B cell (primary cell): ENCODE measurements at regions not wholly inside any gene's neighbourhood (a gene's known extent, or its start where the extent isn't known, plus 50 kb on each side); places are given as distances from the start of the nearest gene placed in this dataset.

ENCODE experiments used
- ATAC-seq: fragments of 200-7000 bp; cut with Tn5 transposase; one replicate; pipeline ENCODE4 v1.10.0; 2021; ENCODE audit warnings: low read depth, mild to moderate bottlenecking, moderate number of reproducible peaks, moderate library complexity
- CTCF ChIA-PET: fragments of 350-600 bp; sonication (Branson Sonifier 250); formaldehyde crosslinking; loops from one replicate; lab custom pipeline; 2021; ENCODE audit warnings: antibody characterized with exemption, inconsistent platforms; lab: Charles Lee
- POLR2A ChIA-PET: fragments of 350-600 bp; sonication (Branson Sonifier 250); formaldehyde crosslinking; loops from one replicate; lab custom pipeline; 2021; ENCODE audit warnings: antibody characterized with exemption; lab: Charles Lee
- DNase-seq: peaks from one replicate; pipeline ENCODE4 v3.0.0; 2013
- H2AFZ ChIP-seq: 2 replicates; pipeline ENCODE4 v1.6.1; 2012; ENCODE audit warnings: mild to moderate bottlenecking, low read depth, low read length; ENCODE audit not compliant: insufficient read depth, poor library complexity, severe bottlenecking
- H3K27ac ChIP-seq, 2 donors: 1 replicate in 1 of 2; 2 replicates in 1 of 2; pipeline ENCODE4 v1.5.1; 2012 to 2013; ENCODE audit warnings: low read length in 2 of 2, mild to moderate bottlenecking in 2 of 2, moderate library complexity in 1 of 2
- H3K27me3 ChIP-seq, 4 experiments: fragments of 200-600 bp in 1 of 4; sonication (generic) in 1 of 4; replicated peaks in 1 of 4; 1 replicate in 2 of 4; 2 replicates in 2 of 4; pipeline versions ENCODE4 v1.6.1 to v1.7.0; 2013 to 2016; ENCODE audit warnings: low read length in 3 of 4, mild to moderate bottlenecking in 2 of 4, mixed read lengths in 1 of 4, moderate library complexity in 1 of 4; ENCODE audit not compliant: insufficient read depth in 4 of 4, control insufficient read depth in 3 of 4; ENCODE audit errors: control extremely low read depth in 1 of 4
- H3K36me3 ChIP-seq, 2 experiments: replicated peaks in 1 of 2; 1 replicate in 1 of 2; 2 replicates in 1 of 2; pipeline versions ENCODE4 v1.6.1 to v1.7.1; 2013; ENCODE audit warnings: low read length in 1 of 2; ENCODE audit not compliant: insufficient read depth in 2 of 2, control insufficient read depth in 1 of 2; ENCODE audit errors: control extremely low read depth in 1 of 2, extremely low read depth in 1 of 2
- H3K4me1 ChIP-seq, 2 donors: fragments of 200-600 bp in 1 of 2; sonication (generic) in 1 of 2; 1 replicate in 1 of 2; 2 replicates in 1 of 2; pipeline versions ENCODE4 v1.5.1 to v1.6.1; 2013 to 2017; ENCODE audit warnings: low read length in 2 of 2; ENCODE audit not compliant: control insufficient read depth in 2 of 2, insufficient read depth in 2 of 2
- H3K4me2 ChIP-seq: replicated peaks from 2 replicates; pipeline ENCODE3; 2012; ENCODE audit warnings: mild to moderate bottlenecking, low read depth, low read length; ENCODE audit not compliant: poor library complexity, severe bottlenecking
- H3K4me3 ChIP-seq, 5 experiments: fragments of 200-600 bp in 1 of 5; sonication (generic) in 1 of 5; 1 replicate in 3 of 5; 2 replicates in 2 of 5; pipeline versions ENCODE4 v1.5.1 to v1.7.0; 2011 to 2016; ENCODE audit warnings: low read length in 4 of 5, mild to moderate bottlenecking in 4 of 5, low read depth in 2 of 5, control low read depth in 1 of 5, moderate library complexity in 1 of 5; ENCODE audit not compliant: insufficient read depth in 1 of 5; ENCODE audit errors: control extremely low read depth in 1 of 5, extremely low read depth in 1 of 5
- H3K79me2 ChIP-seq: fragments of 200-600 bp; sonication (generic); one replicate; pipeline ENCODE4 v1.6.0; 2016; ENCODE audit warnings: low read length; ENCODE audit not compliant: control insufficient read depth, insufficient read depth
- H3K9ac ChIP-seq: fragments of 200-600 bp; sonication (generic); 2 replicates; pipeline ENCODE4 v1.6.1; 2017; ENCODE audit warnings: mild to moderate bottlenecking, low read length, moderate library complexity
- H3K9me3 ChIP-seq, 3 donors: one replicate each; pipeline versions ENCODE4 v1.6.1 to v1.7.1; 2013; ENCODE audit warnings: low read length in 2 of 3; ENCODE audit not compliant: control insufficient read depth in 2 of 3, insufficient read depth in 1 of 3; ENCODE audit errors: control extremely low read depth in 1 of 3
- H4K20me1 ChIP-seq: 2 replicates; pipeline ENCODE4 v1.6.0; 2012; ENCODE audit warnings: mild to moderate bottlenecking, low read length; ENCODE audit not compliant: insufficient read depth, control insufficient read depth, poor library complexity, severe bottlenecking
- H3K27ac Mint-ChIP-seq: one replicate; pipeline ENCODE4 v1.8.0; 2021; ENCODE audit warnings: mixed read lengths
- H3K27me3 Mint-ChIP-seq: one replicate; pipeline ENCODE4 v1.8.0; 2021; ENCODE audit warnings: mixed read lengths
- H3K4me1 Mint-ChIP-seq: one replicate; pipeline ENCODE4 v1.8.0; 2021; ENCODE audit warnings: mixed read lengths
- H3K4me3 Mint-ChIP-seq: one replicate; pipeline ENCODE4 v1.8.0; 2021; ENCODE audit warnings: mixed read lengths
- H3K9me3 Mint-ChIP-seq: one replicate; pipeline ENCODE4 v1.8.0; 2022; ENCODE audit warnings: mixed read lengths; ENCODE audit not compliant: insufficient read depth
- EZH2 ChIP-seq: IDR thresholded peaks from 2 replicates; pipeline ENCODE4 v1.6.1; 2012; ENCODE audit warnings: borderline replicate concordance, low read depth, mild to moderate bottlenecking, moderate library complexity, low read length; ENCODE audit not compliant: insufficient read depth, poor library complexity, severe bottlenecking
- WGBS: methylation state at CpG from one replicate; pipeline ENCODE4 v1.1.5; 2013; ENCODE audit warnings: missing lambda C conversion rate; ENCODE audit not compliant: insufficient coverage; 5-methylcytosine and 5-hydroxymethylcytosine counted together
- intact Hi-C: fragments of 100-400 bp; cut with micrococcal nuclease; formaldehyde crosslinking; loops from one replicate; pipeline ENCODE4 v1.10.0; 2022
- TF ChIP-seq, protein P1 (sequence below): fragments of 200-600 bp; IDR thresholded peaks from one replicate; pipeline ENCODE4 v1.8.0; 2022; ENCODE audit warnings: antibody characterized with exemption, mild to moderate bottlenecking

- H3K9me3 Mint-ChIP-seq: no peaks in the 10 kb centered on the region
Observed at GRCh38 chr11:119909077-119909476, 180.1 kb upstream of the NECTIN1 start.

GRCh38 chr11:119908573-119908904, 179.5 kb upstream of the NECTIN1 start:
- H3K27ac Mint-ChIP-seq: no peak overlapping the region
- no peaks in the 10 kb centered on the region for H3K4me1 Mint-ChIP-seq
- Histone ChIP-seq H3K4me1 (no peaks in the 10 kb centered on the region), H3K27ac (no peak overlapping the region), H3K9ac (no peak overlapping the region), H3K9me3 (no peaks in the 10 kb centered on the region), H3K27me3 (no peaks in the 10 kb centered on the region), H3K79me2 (no peaks in the 10 kb centered on the region), H2AFZ (no peak overlapping the region), H4K20me1 (no peaks in the 10 kb centered on the region), H3K4me2 (no peak overlapping the region), H3K4me3 (no peak overlapping the region), H3K36me3 (no peaks in the 10 kb centered on the region)
- ATAC-seq (no peak), DNase-seq (no peak)
- no peaks in the 10 kb centered on the region for H3K9me3 Mint-ChIP-seq
- no peak for TF ChIP-seq EZH2
- TF ChIP-seq, protein P1, sequence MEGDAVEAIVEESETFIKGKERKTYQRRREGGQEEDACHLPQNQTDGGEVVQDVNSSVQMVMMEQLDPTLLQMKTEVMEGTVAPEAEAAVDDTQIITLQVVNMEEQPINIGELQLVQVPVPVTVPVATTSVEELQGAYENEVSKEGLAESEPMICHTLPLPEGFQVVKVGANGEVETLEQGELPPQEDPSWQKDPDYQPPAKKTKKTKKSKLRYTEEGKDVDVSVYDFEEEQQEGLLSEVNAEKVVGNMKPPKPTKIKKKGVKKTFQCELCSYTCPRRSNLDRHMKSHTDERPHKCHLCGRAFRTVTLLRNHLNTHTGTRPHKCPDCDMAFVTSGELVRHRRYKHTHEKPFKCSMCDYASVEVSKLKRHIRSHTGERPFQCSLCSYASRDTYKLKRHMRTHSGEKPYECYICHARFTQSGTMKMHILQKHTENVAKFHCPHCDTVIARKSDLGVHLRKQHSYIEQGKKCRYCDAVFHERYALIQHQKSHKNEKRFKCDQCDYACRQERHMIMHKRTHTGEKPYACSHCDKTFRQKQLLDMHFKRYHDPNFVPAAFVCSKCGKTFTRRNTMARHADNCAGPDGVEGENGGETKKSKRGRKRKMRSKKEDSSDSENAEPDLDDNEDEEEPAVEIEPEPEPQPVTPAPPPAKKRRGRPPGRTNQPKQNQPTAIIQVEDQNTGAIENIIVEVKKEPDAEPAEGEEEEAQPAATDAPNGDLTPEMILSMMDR: no peak
- no peak overlapping the region for H3K4me3 Mint-ChIP-seq
- WGBS: 75% methylated on average over 3 of the region's 6 CpGs
- ChIA-PET CTCF (no interaction called here), POLR2A (no interaction called here)
- peaks cover 14% of the 10 kb centered on the region for H3K27me3 Mint-ChIP-seq
- intact Hi-C loops: no loop called here

More at GRCh38 chr11:119909077-119909476, 180.1 kb upstream of the NECTIN1 start:
- ATAC-seq: no peak
- Mint-ChIP-seq H3K4me1 (no peaks in the 10 kb centered on the region), H3K4me3 (no peak overlapping the region), H3K27ac (no peak overlapping the region), H3K27me3 (peaks cover 14% of the 10 kb centered on the region)
- Histone ChIP-seq H3K4me1 (no peaks in the 10 kb centered on the region), H3K27ac (no peak overlapping the region), H4K20me1 (no peaks in the 10 kb centered on the region), H3K4me3 (no peak overlapping the region), H3K9ac (no peak overlapping the region), H3K4me2 (no peak overlapping the region), H3K36me3 (no peaks in the 10 kb centered on the region), H3K27me3 (no peaks in the 10 kb centered on the region), H2AFZ (no peak overlapping the region), H3K79me2 (no peaks in the 10 kb centered on the region), H3K9me3 (no peaks in the 10 kb centered on the region)
- TF ChIP-seq, protein P1: no peak
- no peak for TF ChIP-seq EZH2
- WGBS: 73% methylated on average over 1 of the region's 2 CpGs
- no peak for DNase-seq
- POLR2A ChIA-PET: no interaction called here
- CTCF ChIA-PET: no interaction called here
- intact Hi-C loops: no loop called here
